A172 (cell line): ENCODE measurements at regions not wholly inside any gene's neighbourhood (a gene's known extent, or its start where the extent isn't known, plus 50 kb on each side); places are given as distances from the start of the nearest gene placed in this dataset.

Experiments
- DNase-seq: peaks from one replicate; pipeline ENCODE4 v3.0.0-alpha.2; 2015; ENCODE audit warnings: low spot score

DNA sequence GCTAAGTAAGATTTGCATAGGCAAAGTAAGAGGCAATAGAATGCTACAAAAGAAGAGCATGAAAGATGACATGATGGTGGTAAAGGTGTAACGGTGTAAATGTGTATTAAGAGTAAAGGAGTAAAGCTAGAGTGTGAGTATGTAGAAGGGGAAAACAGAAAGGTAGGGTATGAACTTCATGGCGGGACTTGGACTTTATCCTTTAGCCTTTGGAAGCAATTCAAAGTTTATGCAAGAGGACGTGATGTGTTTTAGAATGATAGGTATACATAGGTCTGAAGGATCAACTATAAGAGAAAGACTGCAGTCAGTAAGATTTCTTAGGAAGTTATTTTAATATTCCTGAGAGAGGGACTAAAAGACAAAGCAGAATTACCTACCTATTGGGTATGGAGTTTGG is 358.0 kb upstream of the FAT3 start:
- no peak for DNase-seq

DNA sequence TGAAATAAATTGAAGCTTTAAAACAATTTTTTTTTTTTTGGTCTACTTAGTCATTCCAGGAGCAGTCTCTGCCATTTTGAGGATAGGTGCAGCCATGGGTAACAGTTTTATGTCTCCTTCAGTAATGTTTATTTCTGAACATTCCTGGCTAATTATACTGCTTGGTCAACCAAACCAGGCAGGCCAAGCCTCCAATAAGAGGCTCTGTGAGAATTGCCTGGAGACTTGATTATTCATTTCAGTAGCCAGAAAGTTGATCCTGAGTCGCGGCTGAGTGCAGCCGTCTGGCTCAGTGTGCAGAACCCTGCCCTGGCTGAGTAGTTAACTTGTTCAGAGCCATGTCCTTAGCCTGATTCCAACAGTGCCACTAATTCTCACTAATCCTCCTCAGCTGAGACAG is 364.0 kb upstream of the FAT3 start:
- DNase-seq, result no peak

DNA sequence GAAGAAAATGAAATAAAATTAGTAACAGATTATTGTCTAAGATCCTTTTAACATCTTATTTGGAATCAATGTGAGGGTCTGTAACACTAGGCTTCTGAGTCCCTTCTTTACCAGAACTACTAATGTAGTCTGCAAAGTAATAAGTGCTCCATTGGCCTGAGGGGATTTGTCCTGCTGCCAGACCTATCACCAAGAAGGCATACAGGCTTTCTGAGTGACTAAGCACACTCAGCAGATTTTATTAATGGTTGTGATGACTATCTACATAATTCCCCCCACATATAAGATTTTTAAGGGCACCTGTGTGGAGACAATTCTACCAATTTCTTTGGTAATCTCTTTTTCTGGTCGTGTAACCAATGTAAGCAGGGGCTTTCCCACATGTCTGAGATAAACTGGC is 365.0 kb upstream of the FAT3 start:
- DNase-seq, result no peak

DNA sequence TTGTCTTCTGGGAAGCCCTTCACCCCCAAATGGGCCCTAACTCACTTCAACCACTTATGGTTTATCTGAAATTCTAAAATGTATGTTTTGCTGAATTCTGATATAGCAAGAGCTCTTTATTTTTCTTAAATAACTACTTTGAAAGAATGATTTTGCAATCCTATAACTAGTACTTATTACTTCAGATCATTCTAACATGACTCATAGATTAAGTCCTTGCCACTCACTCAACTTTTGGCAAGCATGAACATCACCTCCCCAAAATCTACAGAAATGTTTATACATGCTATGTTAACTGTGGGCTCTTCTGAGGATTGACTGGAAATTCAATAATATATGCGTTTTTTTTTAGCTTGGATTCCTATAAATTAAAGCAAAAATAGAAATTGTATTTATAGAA is 367.4 kb upstream of the FAT3 start:
- no peak for DNase-seq

DNA sequence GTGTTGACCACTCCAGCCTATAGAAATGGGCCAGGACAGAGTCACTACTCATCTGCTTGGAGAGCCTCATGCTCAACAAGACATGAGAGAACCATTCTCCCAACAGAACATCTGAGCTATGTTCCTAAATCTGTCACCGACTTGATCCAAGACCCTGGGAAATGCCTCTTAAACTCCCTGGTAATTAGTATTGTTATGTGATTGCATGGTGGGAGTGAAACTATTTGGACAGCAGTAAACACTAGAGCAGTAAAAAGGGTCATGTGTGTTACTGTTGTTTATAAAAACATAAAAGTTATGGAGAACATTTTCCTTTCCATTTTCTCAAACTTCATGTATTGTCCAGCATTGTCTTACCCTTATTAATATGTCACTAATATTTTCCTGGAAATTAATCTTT is 369.8 kb upstream of the FAT3 start:
- DNase-seq, result no peak

DNA sequence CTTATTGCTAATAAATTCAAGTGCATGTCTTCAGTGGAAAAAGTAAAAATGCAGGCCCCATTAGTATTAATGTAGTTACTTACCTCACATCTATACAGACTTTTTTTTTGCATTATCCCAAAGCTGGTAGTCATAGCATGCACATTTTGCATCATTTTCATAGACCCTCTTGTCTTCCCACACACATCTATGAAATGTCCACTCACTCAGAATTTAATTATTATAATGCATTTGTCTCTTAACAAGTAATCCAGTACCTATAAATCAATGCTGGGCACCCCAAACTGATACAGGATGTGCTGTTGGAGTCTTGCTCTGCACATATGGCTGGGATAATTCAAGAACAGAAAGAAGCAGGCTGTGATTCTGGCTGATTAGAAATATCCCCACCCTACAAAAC is 370.4 kb upstream of the FAT3 start:
- no peak for DNase-seq

- DNase-seq, result no peak
Measured at GRCh38 chr11:91851908-91852307, 372.7 kb upstream of the FAT3 start.

- no peak for DNase-seq
Measured at GRCh38 chr11:91850533-91851275, 373.9 kb upstream of the FAT3 start.

GRCh38 chr11:91850021-91850420 is 374.6 kb upstream of the FAT3 start:
- no peak for DNase-seq

DNA sequence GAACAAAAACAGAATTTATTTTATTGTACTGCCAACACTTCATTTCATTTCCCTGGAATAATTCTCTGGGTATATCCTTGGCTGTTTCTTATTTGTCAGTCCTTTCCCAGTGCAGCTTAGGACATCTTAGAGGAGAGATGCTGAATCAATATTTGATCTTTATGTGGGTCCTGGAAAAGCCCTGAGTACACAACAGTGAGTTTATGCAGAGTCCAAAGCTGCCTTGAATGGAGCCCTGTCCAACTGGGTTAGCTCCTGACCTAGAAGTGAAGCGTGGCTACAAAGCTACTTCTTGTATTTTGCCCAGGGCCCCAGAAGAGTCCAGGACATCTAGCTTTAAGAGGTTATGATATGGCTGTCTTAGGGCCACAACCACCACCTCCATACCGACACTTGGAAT is 378.0 kb upstream of the FAT3 start:
- no peak for DNase-seq

- no peak for DNase-seq
Measured at GRCh38 chr11:91846002-91846401, 378.6 kb upstream of the FAT3 start.

- DNase-seq, result no peak
Measured at GRCh38 chr11:91840640-91841240, 383.9 kb upstream of the FAT3 start.

- DNase-seq, result no peak
Measured at GRCh38 chr11:91837411-91838330, 386.9 kb upstream of the FAT3 start.

- no peak for DNase-seq
Measured at GRCh38 chr11:91835051-91835560, 389.5 kb upstream of the FAT3 start.

GRCh38 chr11:91828901-91829300 is 395.7 kb upstream of the FAT3 start:
- DNase-seq, result no peak

DNA sequence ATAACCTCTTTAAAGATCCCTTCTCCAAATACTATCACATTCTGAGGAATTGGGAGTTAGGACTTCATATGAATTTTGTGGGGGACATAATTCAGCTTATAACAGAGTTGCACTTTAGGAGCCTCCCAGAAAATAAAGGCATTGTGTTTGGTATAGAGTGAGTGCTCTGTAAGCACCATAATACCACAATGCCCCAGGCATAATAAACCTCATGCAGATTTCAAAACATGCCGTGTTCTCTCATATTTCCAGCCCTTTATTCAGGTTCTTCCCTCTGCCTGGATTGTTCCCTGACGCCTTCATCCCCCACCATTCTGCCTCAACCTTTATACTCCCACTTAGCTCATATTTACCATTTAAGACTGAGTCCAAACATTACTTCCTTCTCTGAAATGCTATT is 398.8 kb upstream of the FAT3 start:
- no peak for DNase-seq

- no peak for DNase-seq
Measured at GRCh38 chr11:91823252-91823830, 401.3 kb upstream of the FAT3 start.

DNA sequence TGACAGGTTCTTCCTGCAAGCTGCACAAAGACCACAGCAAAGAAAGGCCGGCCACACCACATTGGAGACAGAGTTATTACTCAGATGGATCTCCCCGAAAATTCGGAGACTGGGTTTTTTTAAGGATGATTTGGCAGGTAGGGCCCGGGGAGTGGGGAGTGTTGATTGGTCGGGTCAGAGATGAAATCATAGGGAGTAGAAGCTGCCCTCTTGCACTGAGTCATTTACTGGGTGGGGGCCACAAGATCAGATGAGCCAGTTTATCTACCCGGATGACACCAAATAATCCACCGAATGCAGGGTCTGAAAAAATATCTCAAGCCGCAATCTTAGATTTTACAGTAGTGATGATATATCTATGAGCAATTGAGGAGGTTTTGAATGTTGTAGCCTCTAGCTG is 401.8 kb upstream of the FAT3 start:
- DNase-seq, result no peak

DNA sequence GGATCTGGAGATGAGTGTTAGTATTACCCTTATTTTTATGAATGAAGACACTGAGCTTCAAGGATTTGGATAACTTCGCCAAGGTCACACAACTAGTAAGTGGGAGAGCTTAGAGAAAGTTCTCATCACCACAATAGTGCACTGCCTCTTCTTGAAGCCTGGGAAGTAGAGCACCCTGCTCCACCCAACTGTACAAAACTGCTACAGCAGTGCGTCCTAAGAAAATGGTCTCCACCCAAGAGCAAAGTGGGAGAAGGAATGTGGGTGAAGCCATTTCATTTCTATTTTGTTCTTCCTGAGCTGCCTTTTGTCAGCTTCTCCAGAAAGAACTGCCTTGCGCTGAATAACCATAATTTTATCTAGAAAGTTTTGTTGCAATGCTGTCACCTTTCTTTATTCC is 403.9 kb upstream of the FAT3 start:
- no peak for DNase-seq

DNA sequence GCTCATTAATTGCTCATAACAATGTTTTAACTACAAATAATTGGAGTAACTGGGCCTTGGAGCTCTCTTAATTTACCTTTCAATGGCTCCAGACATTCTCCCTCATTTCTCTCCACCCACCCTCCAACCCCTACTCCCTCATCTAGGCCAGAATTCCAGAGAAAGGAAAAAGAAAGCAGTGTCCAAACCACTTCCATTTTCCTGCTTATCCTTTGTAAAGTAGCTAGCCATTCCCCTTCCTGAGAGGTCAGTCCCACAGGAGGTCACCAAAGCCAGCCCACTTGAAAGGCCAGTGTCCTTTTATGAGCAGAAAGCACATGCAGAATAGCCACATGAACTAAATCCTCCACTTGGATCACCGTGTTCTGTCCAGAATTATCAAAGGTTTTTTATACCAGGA is 404.8 kb upstream of the FAT3 start:
- DNase-seq, result no peak

- no peak for DNase-seq
Measured at GRCh38 chr11:91819195-91819594, 405.4 kb upstream of the FAT3 start.

GRCh38 chr11:91817996-91818395 is 406.6 kb upstream of the FAT3 start:
- no peak for DNase-seq
